ENCODE measurements at regions not wholly inside any gene's neighbourhood (a gene's known extent, or its start where the extent isn't known, plus 50 kb on each side); places are given as distances from the start of the nearest gene placed in this dataset.

DNA sequence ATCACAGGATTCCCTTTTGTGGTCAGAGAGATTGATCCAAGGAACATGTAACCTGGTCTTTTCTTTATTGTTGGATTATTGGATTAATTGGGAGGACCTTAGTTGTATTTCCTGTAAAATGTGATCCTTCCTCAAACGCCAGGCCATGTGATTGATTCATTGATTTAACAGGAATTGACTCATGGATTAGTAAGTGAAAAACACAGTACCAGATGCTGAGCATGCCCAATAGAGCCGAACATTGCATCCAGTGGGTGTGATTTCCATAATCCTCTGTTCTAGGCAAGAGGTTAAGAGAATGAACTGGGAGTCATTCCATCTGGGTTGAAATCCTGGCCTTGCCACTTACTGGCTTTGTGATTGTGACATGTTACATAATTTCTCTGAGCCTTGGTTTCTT lies 522.3 kb downstream of the MAT2B start:
- DNase-seq (ENCODE audit: low read depth) = no peak

DNA sequence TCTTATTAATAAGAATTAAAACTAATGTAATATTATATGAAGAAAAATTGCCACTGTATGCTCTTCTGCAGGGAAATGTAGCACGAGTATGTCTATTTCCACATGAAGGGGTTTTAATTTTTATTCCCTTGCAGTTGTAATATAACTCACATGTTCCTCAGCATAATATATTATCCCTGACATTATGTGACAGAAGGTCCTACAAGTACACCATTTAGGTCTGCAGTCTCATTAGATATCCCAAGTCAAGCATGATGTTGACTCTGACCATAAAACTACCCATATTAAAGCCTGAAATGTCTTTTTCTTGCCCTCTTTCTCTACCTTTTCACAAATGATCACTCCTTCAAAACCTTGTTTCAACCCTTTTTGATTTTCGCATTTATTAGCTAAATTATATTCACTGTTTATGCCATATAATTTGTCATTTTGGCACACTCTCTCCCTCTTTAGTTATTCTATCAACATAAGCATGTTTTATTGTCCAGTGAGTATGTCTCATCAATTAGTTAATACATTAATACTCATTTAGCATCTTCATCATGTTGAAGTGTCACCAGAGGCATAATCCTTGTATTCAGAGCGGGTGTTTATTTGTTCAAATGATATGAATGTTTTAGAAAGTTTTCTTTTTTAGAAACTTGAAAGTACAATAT lies 532.8 kb downstream of the MAT2B start:
- no peak for DNase-seq (ENCODE audit: low read depth)

DNA sequence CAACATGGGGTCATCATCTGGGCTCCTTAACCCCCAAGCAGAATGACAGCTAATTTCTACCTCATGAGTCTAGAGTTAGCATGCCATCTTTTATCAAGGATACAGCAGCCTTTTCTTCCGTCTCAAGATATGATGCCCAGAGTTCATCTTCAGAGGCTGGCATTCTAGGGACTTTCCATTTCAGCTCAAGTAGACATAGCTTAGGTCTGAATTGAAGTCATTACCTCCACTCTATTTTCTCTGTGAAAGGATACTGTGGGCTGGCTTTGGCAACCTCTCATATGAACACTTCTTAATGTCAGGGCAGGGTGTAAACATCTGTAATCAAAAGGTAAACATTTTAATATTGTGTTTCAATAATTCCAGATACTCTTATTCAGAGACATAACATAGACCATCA lies 535.7 kb downstream of the MAT2B start:
- no peak for DNase-seq (ENCODE audit: low read depth)

DNA sequence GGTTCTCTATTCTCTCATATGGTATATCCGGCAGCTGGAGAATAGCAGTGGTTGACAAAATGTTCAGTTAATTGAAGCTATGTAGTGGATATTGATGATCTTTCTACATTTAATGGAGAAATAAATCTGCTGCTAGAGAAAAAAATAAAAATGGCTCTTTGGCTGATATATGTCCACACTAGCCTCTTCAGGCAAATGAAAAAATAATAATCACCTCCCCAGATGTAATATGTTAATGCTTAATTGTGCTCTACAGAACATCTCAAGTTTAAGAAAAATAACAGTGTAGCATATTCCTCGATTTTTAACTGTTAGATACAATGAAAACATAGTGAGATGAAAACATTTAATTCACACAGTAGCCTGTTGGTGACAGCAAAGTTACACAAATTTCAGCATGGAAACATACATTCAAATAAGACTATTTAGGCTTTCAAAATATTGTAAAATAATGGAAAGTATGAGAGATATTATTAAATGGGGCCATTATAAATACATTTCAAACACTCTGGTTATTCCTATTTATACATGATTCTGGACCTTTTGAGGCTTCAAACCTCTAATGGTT lies 543.0 kb downstream of the MAT2B start:
- no peak for DNase-seq (ENCODE audit: low read depth)

DNA sequence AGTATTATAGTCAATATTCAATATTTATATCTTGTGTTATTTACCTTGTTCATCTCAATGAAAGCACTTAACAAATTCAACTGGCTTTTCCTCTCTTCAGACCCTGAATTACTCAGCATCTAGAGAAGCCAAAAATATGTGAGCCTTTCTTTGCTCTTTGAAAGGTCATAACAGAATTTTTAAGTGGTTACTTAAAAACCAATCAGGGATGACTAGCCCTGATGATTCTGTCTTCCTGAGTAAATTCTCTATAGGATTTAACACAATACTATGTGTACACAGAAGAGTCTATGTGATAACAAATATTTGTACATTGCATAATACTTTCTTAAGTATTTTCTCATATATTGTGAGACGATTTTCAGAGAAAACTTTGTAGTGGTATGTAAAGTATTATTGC lies 546.3 kb downstream of the MAT2B start:
- no peak for DNase-seq (ENCODE audit: low read depth)

DNA sequence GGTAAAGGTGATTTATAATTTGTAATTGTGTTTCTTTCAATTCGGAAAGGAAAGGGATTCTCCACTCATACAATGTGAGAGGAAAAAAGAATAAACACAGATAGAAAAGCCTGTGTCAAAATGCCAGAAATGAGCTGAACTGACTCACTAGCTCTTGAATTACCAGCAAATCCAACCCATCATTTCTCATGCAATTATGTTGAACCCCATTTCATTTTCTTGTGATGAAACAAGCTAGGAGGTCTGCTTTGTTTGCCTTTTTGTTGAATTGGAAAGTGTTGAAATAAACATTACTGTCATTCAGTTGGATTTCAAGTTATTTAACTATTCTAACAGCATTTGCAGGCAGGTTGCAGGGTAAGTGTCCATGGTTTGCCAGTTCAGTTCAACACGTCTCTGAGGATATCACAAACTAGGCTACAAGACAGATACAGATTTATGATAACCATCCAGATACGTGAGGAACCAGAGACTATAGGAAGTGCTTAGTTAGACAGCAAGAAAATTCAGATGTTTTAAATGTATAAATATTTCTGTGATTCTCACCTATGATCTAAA lies 547.2 kb downstream of the MAT2B start:
- DNase-seq (ENCODE audit: low read depth) = no peak

DNA sequence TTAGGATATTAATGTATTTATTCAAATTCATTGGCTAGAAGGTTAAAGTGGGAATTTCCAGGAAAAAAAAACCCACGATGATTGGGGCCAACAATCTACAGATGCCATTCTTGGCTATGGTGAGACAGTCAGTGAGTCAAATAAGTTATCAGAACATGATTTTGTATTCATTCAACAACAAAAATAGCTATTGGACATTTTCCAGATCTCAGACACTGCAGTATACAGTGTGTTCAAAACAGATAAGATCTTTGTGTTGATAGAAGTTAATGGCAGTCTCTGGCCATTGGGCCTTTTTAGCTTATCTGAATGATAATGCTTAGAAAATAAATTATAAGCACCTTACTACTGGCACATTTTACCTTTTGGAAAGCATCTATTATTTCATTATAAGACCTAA lies 547.7 kb downstream of the MAT2B start:
- no peak for DNase-seq (ENCODE audit: low read depth)

DNA sequence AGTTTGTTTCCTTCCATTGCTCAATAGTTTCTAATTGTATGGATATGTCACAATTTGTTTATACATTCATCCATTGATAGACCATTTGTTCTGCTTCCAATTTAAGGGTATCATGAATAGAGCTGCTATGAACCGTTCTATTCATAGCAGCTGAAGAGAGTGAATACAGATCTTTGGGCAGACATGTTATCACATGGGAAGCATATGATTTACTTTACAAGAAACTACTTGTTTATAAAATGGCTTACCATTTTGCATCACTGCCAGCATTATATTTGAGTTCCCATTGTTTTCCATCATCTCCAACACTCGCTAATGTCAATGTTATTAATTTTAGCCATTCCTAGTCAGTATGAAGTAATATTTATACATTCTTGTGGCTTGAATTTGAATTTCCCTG lies 549.0 kb downstream of the MAT2B start:
- no peak for DNase-seq (ENCODE audit: low read depth)

DNA sequence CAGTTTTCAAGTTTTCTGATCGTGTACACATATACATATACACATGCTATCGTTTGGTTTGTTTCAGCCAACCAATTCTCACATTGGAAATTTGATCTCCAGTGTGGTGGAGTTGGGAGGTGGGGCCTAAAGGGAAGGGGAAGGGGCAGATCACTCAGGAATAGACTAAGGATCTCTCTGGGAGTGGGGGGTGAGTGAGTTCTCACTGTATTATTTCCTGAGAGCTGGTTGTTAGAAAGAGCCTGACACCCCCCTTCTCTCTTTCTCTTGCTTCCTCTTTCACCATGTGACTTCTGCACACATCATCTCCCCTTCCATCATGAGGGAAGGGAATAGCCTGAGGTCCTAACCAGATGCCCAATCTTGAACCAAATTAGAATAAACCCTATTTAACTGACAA lies 551.7 kb downstream of the MAT2B start:
- DNase-seq (ENCODE audit: low read depth) = no peak

DNA sequence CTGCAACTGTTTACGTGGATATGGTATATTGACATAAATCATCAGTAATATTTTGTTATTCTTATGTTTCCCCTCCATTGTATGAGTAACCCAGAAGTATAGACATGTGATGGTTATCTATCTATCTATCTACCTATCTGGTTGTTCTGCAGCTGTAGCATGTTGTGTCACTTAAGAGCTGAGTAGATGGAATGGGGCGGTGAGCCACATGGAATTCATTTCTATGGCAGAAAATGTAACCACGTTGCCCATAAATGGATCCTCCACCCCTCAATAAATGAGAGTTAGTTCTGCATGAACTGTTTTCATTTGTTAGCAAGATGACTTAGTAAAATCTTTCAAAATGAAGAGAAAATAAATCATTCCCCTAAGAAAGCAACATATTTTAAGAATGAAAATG lies 553.2 kb downstream of the MAT2B start:
- no peak for DNase-seq (ENCODE audit: low read depth)

DNA sequence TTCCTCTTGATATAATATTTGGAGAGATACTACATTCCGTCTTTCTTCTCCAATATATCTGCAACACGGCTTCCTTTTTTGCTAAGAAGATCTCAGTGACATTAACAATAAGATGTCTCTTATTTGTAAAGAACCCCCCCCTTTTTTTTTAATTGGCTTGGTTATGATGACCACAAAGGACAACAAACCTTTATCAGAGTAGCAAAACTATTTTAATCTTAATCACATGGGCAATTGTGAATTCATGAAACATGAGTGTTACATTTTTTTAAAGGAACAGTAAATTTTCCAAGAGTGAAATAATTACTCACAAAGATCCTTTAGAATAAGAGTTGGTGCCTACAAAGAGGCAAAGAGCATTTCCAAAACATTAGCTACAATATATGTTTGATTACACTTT lies 554.1 kb downstream of the MAT2B start:
- DNase-seq (ENCODE audit: low read depth) = no peak

DNA sequence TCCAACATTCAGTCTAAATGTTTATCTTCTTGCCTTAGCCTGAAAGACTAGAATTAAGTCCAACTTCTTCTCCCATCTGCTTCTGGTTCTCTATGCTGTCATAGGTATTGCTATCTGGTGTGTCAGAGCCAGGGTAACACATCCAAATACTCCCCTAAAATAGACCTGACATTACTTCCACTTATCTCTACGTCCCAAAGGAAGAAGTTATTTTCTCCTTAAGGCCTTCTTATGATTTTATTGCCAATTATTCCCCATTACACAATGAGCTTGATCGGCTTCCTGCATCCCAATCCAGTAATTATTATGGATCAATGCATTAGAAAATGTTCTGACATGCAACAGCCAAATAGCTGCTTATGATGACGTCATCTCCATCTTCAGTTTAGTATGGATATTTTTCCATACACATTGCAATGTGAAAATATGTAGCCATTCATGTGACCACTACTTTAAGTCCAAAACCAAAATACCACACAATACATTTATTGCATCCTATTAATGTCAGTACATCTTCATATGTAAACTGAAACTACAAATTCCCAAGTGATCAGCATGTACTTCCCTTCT lies 555.5 kb downstream of the MAT2B start:
- DNase-seq (ENCODE audit: low read depth) = no peak

DNA sequence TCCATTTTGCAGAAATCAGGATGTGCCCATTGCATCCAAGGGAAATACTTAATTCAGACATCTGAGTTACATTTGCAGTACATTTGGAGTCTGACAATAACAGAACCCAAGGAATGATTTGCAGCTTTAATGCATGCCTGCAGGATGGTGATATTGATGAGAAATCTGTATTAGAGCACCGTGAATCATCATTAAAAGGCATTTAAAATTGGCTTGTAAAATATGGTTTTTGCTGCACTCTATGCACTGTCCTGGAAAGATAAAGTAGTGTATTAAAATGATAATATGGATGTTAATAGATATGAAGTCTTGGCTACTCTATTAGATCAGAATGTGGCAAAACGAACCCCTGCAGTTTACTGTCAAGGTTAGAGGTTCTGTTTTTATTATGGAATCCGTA lies 556.9 kb downstream of the MAT2B start:
- DNase-seq (ENCODE audit: low read depth) = no peak

DNA sequence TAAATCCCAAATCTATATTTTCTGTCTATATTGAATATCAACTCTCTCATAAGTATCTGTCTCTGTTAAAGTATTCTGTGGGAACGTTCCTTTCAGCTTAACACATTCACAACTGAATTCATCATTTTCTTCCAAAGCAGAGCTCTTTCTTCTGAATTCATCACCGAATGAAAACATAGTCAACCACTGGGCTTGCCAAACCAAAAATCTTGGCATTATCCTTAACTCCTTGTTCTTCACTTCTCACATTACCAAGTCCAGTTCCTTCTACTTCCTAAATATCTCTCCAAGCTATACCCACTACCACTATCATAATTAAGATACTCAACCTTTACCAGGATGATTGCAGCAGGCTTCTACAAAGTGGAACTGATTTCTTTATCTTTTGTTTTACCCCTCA lies 559.8 kb downstream of the MAT2B start:
- DNase-seq (ENCODE audit: low read depth) = no peak

DNA sequence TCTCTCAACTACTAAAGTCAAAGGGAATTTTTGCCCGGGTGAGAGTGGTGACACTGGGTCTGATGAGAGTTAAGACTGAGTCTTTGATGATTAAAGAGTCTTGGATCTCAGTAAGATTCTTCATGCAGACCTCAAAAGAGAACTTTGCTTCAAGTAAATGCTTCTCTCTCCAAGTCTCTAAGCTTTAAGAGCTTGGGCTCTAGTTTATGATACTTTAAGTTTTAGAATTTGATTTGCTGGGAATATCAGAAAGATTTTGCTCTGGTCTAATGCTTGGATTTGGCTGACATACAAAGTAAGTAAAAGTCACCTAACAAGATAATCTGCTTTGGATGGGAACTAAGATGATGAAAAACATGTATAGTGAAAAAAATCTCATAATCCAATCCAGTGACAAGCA lies 566.3 kb downstream of the MAT2B start:
- DNase-seq (ENCODE audit: low read depth) = no peak

DNA sequence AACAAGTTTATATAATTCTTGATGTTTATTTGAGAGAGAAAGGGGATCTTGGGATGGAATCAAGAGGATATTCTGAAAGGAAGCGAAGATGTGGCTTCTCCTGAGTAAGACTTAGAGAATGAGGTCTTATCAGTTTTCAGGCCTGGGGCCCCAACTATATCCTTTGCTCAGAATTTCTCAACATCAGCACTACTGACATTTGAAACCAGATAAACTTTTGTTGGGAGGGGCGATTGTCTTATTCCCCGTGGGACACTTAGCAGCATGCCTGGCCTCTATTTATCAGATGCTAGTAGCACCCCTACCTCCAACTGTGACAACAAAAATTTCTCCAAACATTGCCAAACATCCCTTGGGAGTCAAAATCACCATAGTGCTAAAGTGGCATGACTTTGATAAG lies 567.7 kb downstream of the MAT2B start:
- DNase-seq (ENCODE audit: low read depth) = no peak

DNA sequence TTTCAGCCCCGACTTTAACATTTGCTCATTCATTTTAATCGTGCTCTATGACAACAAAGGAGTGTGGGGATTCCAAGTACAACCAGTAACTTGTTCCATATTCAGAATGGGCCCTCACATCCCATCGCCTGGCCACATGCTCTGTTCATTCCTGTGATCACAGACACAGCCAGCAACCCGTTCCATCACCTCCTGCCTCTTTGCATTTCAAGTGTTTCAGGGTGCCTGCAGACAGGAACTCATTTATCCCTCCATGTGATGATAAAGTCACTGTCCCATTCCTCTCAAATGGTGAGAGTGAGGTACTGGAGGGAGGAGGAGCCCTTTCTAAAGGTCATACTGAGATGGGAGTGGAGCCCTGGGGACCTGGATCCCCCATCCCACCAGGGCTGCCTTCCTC lies 571.1 kb downstream of the MAT2B start:
- no peak for DNase-seq (ENCODE audit: low read depth)

DNA sequence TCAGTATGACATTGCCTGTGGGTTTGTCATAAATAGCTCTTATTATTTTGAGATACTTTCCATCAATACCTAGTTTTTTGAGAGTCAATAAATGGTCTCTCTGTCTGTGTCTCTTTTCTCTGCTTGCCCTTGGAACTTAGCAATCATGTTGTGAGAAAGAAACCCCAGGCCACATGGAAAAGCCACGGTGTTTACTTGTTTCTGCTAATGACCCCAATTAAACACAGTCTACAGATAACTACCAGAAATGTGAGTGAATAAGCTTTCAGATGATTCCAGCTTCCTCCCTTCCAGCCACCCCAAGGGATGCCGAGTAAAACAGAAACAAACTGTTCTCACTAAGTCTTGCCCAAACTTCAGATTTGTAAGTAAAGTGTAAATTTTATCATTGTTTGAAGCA lies 584.9 kb downstream of the MAT2B start:
- DNase-seq (ENCODE audit: low read depth) = no peak

DNA sequence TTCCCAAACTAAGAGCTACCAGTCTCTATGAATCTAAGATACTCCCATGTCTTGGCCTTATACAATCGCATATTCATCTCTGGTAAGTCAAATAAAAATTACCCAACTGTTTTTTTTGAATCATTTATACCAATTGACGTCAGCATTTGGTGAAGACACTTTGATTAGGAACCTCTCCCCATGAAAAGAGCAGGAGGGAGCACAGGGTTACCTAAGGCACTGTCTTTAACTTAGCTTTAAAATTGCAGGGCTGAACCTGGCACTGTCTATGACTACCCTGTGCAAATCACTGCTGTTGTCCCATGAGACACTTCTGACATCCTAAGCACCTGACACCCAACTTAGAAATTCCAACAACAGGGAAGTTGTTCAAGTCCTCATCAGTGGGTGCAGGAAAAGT lies 586.4 kb downstream of the MAT2B start:
- no peak for DNase-seq (ENCODE audit: low read depth)

DNA sequence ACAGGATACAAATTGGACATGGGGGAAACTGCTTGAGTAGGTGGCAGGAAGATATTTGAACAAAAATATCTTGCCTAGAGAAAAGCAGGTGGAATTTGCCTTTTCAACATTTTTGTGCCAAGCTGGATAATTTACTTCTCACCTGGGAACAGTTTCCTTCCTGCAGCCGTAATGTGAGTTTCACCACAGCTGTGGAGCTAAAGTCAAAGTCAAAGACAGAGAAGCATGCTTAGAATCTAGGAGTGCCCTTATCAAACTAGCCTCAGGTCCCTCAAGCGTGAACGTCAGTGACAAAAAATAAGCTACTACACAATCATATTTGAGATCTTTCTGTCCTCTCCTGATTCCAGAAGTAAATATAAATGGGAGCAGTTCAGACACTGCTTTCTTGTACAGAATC lies 588.9 kb downstream of the MAT2B start:
- no peak for DNase-seq (ENCODE audit: low read depth)

DNA sequence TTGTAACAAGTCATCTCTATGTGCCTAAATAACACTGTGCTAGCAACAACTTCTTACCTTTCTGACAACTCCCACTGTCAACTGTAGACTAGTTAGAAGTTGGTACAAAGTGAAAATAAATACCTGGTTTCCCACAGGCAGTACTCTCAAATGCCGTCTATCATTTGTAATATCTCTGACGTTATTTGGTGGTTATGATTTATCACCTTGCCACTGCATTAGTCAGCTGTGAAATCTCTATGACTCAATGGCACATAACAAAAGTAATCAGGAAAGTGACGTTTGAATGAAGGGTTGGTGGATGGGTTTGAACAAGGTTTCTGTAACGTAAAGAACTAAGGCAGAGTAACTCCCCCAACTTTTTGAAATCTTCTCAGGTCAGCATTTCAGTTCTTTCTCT lies 592.3 kb downstream of the MAT2B start:
- DNase-seq (ENCODE audit: low read depth) = no peak

DNA sequence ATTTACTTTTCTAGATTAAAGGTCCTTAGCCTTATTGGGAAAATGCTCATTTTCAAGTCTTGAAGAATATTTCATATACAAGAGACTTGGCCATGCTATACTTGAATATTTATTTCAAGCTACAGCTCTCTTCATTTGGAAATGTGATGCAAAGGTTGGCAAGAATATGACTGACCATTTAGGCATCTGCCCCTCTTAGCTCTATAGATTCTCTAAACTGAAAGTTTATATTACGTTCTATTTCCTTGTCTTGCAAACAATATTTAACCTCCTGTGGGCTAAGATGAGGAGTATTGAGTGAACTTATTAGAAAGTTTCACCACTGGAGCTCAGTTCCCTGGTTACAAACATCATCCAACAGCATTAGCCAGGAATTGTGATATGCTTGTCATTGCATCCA lies 593.1 kb downstream of the MAT2B start:
- no peak for DNase-seq (ENCODE audit: low read depth)

DNA sequence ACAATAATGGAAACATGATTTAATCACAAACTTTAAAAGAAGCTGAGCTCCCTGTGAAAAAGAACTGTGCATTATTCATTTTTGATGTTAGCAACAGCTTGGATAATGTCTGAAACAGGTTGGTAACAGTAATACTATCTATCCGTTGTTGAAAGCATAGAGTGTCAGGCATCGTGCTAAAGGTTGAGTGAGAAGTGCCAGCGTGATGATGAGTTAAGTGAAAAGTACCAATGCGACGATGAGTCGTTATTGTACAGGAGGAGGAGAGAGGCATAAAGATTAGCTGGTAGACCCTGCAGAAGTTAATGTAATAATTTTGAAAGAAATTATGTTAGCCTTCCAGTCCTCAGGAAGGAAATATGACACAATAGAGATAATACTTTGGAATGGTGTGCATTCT lies 593.6 kb downstream of the MAT2B start:
- no peak for DNase-seq (ENCODE audit: low read depth)

DNA sequence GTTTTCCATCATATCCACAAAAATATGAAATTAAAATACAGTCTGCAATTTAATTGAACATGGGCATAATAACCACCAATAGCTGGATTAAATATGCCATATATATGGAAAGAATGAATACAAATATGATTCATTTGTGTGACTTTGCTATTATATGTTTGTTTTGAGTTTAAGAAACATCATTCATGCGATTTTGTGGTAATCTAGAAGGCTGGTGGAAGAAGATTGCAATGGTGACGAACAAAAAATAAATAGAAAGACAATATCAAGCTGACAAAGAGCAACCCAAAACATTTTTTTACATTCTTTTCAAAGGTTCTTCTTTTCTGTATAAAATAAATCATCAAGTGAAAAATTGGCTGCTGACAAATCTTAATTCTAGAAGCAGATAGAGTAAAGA lies 610.0 kb downstream of the MAT2B start:
- no peak for DNase-seq (ENCODE audit: low read depth)

Measured in GM04504 (cell line).